Breast epithelium (tissue), 3 donors: ENCODE measurements at regions not wholly inside any gene's neighbourhood (a gene's known extent, or its start where the extent isn't known, plus 50 kb on each side); places are given as distances from the start of the nearest gene placed in this dataset.

Experiments
- CTCF ChIP-seq, 3 donors: fragments of 450-650 bp; IDR thresholded peaks; one replicate each; pipeline ENCODE4 v1.5.1; 2016 to 2017; ENCODE audit warnings: antibody characterized with exemption in 3 of 3, mild to moderate bottlenecking in 3 of 3, moderate library complexity in 3 of 3
- POLR2A ChIP-seq: fragments of 450-650 bp; IDR thresholded peaks from one replicate; pipeline ENCODE4 v1.6.1; 2016; ENCODE audit warnings: antibody characterized with exemption, mild to moderate bottlenecking, moderate library complexity
- POLR2AphosphoS5 ChIP-seq, 3 donors: sonication (generic); formaldehyde crosslinking; IDR thresholded peaks; one replicate each; pipeline ENCODE4 v1.6.1; 2017; ENCODE audit warnings: antibody characterized with exemption in 3 of 3

- TF ChIP-seq POLR2A (no peak), CTCF (IDR thresholded peaks at IDR 0.05) (no peak), POLR2AphosphoS5 (IDR thresholded peaks at IDR 0.05) (no peak)
These were observed 255.5 kb downstream of the RNF152 start for GRCh38 chr18:61637319-61637718.
